SK-N-SH (cell line): ENCODE measurements at regions not wholly inside any gene's neighbourhood (a gene's known extent, or its start where the extent isn't known, plus 50 kb on each side); places are given as distances from the start of the nearest gene placed in this dataset.

Source experiments
- JUND ChIP-seq: IDR thresholded peaks from 2 replicates; pipeline ENCODE4 v1.4.0; 2012
- RXRA ChIP-seq: IDR thresholded peaks from 2 replicates; pipeline ENCODE4 v1.4.0; 2012; ENCODE audit warnings: low read depth, mild to moderate bottlenecking, borderline replicate concordance
- SIN3A ChIP-seq: IDR thresholded peaks from 2 replicates; pipeline ENCODE4 v1.6.1; 2012; ENCODE audit warnings: low read depth, mild to moderate bottlenecking, low read length, moderate library complexity, borderline replicate concordance
- TAF1 ChIP-seq: IDR thresholded peaks from 2 replicates; pipeline ENCODE4 v1.6.1; 2012; ENCODE audit warnings: low read depth, mild to moderate bottlenecking, low read length, moderate library complexity, borderline replicate concordance
- TCF12 ChIP-seq: IDR thresholded peaks from 2 replicates; pipeline ENCODE4 v1.4.0; 2012
- TEAD4 ChIP-seq: IDR thresholded peaks from 2 replicates; pipeline ENCODE4 v1.4.0; 2012; ENCODE audit warnings: mild to moderate bottlenecking, borderline replicate concordance; ENCODE audit not compliant: insufficient read depth
- TF ChIP-seq, protein P1 (sequence below): fragments of 200-600 bp; sonication (generic); IDR thresholded peaks from 2 replicates; pipeline ENCODE4 v1.6.1; 2017; ENCODE audit warnings: antibody characterized with exemption, mild to moderate bottlenecking, moderate library complexity
- TF ChIP-seq, protein P2 (sequence below): IDR thresholded peaks from 2 replicates; pipeline ENCODE4; 2012
- TF ChIP-seq, protein P3 (sequence below): IDR thresholded peaks from 2 replicates; pipeline ENCODE4 v1.6.1; 2012; ENCODE audit warnings: mild to moderate bottlenecking, low read depth, low read length, moderate library complexity

DNA sequence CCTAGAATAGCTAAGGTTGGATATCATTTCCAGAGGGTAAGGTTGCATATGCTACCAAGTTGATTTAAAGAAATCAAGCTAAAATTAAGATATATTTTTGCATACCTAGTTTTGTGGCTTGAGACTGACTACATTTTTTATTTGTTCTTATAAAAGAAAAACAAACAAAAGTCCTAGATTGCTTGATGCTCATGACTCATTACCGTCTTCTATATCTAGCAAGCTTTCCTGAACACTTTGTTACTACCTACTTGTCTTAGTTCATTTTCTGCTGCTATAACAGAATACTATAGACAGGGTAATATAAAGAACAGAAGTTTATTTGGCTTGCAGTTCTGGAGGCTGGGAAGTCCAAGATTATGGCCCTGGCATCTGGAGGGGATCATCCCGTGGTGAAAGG lies 152.1 kb upstream of the THRB start:
- TF ChIP-seq, protein P1, sequence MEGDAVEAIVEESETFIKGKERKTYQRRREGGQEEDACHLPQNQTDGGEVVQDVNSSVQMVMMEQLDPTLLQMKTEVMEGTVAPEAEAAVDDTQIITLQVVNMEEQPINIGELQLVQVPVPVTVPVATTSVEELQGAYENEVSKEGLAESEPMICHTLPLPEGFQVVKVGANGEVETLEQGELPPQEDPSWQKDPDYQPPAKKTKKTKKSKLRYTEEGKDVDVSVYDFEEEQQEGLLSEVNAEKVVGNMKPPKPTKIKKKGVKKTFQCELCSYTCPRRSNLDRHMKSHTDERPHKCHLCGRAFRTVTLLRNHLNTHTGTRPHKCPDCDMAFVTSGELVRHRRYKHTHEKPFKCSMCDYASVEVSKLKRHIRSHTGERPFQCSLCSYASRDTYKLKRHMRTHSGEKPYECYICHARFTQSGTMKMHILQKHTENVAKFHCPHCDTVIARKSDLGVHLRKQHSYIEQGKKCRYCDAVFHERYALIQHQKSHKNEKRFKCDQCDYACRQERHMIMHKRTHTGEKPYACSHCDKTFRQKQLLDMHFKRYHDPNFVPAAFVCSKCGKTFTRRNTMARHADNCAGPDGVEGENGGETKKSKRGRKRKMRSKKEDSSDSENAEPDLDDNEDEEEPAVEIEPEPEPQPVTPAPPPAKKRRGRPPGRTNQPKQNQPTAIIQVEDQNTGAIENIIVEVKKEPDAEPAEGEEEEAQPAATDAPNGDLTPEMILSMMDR: no peak
- TF ChIP-seq SIN3A (no peak), TCF12 (no peak), RXRA (no peak), TEAD4 (no peak), TAF1 (no peak), JUND (no peak)
- TF ChIP-seq, protein P2, sequence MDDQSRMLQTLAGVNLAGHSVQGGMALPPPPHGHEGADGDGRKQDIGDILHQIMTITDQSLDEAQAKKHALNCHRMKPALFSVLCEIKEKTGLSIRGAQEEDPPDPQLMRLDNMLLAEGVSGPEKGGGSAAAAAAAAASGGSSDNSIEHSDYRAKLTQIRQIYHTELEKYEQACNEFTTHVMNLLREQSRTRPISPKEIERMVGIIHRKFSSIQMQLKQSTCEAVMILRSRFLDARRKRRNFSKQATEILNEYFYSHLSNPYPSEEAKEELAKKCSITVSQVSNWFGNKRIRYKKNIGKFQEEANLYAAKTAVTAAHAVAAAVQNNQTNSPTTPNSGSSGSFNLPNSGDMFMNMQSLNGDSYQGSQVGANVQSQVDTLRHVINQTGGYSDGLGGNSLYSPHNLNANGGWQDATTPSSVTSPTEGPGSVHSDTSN: no peak
- TF ChIP-seq, protein P3, sequence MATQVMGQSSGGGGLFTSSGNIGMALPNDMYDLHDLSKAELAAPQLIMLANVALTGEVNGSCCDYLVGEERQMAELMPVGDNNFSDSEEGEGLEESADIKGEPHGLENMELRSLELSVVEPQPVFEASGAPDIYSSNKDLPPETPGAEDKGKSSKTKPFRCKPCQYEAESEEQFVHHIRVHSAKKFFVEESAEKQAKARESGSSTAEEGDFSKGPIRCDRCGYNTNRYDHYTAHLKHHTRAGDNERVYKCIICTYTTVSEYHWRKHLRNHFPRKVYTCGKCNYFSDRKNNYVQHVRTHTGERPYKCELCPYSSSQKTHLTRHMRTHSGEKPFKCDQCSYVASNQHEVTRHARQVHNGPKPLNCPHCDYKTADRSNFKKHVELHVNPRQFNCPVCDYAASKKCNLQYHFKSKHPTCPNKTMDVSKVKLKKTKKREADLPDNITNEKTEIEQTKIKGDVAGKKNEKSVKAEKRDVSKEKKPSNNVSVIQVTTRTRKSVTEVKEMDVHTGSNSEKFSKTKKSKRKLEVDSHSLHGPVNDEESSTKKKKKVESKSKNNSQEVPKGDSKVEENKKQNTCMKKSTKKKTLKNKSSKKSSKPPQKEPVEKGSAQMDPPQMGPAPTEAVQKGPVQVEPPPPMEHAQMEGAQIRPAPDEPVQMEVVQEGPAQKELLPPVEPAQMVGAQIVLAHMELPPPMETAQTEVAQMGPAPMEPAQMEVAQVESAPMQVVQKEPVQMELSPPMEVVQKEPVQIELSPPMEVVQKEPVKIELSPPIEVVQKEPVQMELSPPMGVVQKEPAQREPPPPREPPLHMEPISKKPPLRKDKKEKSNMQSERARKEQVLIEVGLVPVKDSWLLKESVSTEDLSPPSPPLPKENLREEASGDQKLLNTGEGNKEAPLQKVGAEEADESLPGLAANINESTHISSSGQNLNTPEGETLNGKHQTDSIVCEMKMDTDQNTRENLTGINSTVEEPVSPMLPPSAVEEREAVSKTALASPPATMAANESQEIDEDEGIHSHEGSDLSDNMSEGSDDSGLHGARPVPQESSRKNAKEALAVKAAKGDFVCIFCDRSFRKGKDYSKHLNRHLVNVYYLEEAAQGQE: no peak
